RKO (cell line): ENCODE measurements at regions not wholly inside any gene's neighbourhood (a gene's known extent, or its start where the extent isn't known, plus 50 kb on each side); places are given as distances from the start of the nearest gene placed in this dataset.

Source experiments
- DNase-seq: peaks from one replicate; pipeline ENCODE4 v3.0.0-alpha.2; 2016; ENCODE audit warnings: low spot score

DNA sequence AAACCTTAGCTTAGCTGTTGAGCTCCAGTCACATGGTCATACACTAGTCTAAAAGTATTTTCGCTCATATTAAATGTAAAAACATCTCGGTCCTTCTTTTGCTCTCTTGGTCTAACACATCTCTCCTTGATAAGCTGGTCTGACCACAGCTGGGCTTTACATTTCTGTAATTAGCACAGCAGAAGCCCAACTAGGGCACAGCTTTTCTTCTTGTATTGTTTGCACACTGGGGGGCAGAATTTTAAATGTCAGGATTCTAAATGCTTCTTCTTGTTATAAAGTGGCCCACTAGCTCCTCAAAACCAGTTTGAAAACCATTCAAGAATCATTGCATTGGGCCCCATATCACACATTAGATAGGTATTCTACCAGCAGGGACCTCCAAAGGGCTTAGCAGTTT, 289.1 kb upstream of the PKN2 start:
- no peak for DNase-seq

DNA sequence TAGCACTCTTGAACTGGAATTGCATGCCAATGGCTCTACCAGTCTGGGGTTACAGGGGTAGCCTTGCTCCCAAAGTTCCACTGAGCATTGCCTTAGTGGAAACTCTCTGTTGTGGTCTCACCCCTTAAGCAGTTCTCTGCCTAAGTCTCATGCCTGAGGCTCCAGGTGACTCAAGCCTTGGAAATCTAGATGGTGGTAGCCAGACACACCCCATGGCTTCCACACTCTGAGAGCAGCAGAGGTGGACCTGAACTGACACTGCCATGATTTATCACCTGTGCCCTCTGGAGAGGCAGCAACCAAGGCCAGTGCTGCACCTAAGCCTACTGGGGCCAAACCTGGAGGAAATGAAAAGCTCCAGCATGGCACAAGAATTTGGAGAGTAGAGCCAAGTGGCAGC, 285.7 kb upstream of the PKN2 start:
- DNase-seq, result no peak

DNA sequence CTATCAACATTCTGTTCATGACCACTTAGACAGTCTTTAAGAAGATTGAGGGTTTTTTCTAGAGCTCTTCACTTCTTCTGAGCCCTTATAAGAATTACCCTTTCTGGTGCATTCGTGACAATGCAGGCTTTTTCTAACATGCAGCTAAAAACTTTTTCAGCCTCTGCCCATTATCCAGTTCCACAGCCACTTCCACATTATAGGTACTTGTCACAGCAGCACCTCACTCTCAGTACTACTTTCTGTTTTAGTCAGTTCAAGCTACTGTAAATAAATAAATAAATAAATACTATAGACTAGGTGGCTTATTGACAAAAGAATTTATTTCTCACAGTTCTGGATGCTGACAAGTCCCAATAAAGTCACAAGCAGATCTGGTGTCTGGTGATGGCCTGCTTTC, 284.4 kb upstream of the PKN2 start:
- no peak for DNase-seq

DNA sequence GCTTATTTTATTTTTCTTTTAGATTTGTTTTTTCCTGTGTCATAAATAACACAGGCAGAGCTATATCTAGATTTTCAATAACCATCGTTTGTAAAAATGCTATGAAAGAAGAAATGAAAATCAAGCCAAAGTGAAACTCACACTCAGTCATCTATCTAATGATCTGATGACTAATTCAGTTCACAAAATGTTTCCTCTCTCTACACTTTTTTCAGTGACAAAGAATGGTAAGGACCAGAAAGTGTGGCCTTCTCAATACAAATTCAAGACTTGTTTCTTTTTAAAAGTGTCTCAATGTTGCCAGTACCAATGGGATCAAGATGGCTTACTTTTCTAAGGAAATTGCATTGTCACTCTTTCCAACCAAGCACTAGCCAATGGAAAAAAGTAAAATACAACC, 282.8 kb upstream of the PKN2 start:
- no peak for DNase-seq

DNA sequence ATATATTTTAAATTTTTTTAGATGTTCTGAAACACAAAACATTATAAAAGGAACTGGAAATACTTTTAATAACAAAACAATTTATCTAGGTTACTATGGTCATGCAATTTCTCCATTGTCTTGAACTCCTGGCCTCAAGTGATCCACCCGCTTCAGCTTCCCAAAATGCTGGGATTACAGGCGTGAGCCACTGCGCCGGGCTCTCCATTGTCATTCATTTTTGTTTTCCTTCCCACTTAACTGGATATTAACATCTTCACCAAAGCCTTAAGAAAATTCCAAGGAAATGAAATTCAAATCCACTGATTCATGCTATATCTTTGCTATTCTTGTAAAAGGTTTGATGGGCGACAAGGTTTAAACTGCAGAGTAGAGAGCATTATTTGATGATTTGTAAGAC, 279.5 kb upstream of the PKN2 start:
- no peak for DNase-seq

DNA sequence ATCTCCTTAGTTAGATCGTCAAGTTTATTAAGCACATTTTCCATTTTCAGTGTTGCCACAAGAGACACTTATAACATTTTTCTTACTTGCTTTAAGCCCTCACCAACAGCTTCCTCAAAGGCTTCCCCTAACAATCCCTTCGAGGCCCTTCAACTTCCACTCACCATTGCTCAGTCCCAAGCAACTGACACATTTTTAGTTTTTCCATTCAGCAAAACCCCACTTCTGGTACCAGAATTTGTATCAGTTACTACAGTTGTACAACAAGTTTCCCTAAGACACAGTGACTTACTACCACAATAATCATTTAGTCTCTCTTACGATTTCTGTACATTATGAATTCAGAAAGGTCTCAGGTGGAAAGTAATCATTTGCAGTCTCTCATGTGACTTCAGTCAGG, 276.8 kb upstream of the PKN2 start:
- DNase-seq, result no peak

DNA sequence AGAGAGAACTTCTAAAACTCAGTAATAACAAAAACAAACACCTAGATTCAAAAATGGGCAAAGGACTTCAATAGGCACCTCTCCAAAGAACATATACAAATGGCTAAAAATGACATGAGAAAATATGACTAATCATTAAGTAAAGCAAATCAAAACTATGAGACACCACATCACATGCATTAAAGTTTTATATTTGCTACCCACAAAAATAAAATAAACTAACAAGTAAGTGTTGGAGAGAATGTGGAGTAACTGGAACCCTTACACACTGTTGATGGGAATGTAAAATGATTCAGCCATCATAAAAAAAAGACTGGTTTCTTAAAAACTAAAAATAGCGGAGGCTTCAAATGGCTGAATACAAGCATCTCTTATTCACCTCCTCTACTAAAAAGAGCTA, 262.1 kb upstream of the PKN2 start:
- DNase-seq, result no peak

DNA sequence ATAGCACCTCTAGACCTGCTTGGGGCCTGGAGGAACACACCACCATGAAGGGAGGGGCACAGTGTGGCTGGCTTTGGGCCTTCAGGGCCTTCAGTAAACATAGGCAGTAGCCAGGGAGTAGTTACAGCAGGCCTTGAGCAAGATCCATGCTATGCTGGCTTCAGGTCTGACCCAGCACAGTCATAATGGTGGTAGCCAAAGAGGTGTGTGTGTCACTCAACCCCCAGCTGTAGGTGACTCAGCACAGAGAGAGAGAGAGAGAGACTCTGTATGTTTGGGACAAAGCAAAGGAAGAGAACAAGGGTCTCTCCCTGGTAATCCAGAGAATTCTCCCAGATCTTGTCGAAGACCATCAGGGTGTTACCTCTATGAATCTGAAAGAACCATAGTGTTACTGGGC, 250.5 kb upstream of the PKN2 start:
- peak; percentile 11 for DNase-seq

DNA sequence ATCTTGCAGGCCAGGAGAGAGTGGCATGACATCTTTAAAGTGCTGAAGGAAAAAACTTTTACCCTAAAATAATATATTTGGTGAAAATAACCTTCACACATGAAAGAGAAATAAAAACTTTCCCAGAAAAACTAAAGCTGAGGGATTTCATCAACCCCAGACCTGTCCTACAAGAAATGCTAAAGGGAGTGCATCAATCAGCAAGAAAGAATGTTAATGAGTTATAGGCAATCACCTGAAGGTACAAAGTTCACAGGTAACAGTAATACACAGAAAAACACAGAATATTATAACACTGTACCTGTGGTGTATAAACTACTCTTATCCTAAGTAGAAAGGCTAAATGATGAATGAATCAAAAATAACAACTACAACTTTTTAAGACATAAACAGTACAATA, 249.2 kb upstream of the PKN2 start:
- DNase-seq, result no peak

DNA sequence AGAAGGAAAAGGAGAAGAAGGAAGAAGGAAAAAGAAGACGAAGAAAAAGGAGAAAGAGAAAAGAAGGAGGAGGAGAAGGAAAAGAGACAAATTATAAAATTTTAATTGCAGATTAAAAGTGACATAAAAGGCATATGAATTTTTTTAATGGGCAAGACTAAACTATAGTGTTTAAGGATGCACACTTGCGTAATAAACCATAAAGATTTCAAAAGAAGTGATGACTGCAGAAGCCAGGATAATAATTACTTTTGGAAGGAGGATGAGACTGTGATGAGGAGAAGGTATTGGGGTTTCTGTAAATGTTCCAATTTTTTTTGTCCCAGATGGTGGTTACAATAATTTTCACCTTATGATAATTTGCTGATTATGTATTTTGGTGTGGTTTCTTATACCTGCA, 243.1 kb upstream of the PKN2 start:
- DNase-seq, result no peak

DNA sequence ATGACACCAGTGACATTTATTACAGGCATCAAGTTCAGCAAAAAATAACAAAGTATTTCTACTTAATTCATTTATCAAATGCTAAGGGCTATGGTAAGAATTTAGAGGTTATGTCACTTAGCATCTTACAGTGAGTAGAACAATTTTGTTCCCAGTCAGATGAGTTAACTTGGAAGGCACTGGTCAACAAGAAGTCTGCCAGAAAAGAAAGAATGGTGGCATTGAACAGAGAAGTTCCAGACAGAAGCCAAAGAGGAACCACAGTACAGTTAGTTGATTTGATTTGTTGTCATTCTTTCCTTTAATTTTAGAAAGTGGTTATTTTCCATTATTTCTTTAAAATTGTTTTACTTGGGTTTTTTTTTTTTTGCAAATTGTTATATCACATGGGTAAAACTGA, 232.2 kb upstream of the PKN2 start:
- no peak for DNase-seq

DNA sequence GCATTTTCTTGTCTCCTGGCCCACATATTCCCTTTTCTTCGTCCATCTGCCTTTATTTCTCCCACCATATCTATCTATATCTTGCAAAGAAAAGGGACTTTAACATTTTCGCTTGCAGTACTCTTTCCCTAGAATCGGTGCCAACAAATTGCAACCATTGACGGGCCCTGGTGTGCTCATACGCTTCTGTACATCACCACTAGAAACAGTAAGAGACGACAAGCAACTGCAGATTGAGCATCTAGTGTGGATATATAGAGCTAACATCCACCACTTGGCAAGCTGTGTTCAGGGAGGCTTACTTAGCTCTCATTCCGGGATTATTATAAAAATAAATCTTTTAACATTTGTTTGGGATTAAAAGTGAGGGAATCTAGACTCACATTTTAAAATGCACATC, 230.8 kb upstream of the PKN2 start:
- no peak for DNase-seq

DNA sequence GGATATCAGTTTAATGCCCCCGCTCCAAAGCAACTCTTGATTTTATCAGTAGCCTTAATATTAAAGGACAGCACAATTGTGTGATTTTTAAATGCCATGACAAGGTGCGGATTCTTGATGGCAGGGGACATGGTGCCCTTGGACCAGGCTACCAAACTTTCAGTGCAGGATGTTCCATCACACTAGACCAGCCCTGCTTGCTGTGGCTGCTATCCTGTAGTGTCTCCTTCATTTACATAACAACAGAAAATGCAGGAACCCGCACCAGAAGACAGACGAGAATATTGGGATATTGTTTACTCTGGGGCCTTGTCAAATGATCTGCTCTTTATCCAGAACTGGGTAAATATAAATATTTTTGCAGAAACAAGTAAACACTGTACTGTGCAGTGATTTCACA, 229.3 kb upstream of the PKN2 start:
- no peak for DNase-seq

DNA sequence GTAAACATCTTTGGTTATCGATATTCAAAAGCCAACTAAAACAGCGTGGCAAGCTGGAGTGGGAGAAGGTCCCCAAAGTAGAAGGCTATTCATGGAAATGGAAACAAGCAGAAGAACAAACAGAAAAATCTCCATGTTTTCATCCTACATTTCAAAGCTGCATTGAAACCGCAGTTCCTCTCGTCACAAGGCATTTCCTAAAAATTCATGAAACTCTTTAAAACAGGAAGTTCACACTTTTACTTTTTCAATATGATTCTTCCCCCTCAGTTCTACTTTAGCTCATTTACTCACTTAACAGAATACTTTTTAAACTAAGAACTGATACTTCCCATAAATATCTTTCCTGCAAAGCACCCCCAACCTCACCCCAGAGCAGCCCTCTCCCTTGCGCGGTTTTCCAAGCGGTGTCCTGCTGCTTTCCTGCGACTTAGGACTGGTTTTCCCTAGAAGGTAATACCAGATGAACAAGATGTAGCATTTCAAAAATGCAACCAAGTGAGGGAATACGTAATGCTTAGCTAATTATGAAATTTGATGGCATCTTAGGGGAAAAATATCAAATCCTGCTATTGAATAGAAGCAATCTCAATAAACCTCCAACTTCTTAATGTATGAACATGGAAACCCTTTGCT, 228.3 kb upstream of the PKN2 start:
- no peak for DNase-seq

DNA sequence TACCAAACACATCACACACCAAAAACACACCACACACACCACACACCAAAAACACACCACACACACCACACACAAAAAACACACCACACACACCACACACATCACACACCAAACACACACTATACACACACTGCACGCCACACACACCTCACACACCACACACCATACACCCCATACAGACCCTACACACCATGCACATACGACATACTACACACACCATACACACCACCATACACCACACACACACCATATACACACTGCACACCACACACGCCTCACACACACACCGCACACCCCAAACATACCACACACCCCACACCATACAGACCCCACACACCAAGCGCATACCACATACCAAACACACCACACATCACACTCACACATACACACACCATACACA, 226.9 kb upstream of the PKN2 start:
- no peak for DNase-seq

DNA sequence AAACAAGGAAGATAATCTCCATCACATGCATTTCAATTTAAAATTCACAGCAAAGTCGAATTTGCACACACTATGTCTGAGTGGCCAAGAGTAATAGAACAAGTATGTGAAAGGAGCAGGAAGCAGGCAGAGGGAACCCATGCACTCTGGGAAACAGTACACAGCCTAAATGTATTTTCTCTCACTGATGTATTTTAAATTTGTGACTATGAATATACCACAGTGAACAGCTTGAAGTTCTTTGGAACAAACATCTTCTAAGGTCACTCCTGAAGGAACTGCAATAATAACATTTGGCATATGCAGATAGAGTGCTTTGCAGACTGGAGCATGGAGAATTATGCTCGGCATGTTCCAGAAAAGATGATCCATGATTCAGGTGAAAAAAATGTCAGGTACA, 223.1 kb upstream of the PKN2 start:
- no peak for DNase-seq

DNA sequence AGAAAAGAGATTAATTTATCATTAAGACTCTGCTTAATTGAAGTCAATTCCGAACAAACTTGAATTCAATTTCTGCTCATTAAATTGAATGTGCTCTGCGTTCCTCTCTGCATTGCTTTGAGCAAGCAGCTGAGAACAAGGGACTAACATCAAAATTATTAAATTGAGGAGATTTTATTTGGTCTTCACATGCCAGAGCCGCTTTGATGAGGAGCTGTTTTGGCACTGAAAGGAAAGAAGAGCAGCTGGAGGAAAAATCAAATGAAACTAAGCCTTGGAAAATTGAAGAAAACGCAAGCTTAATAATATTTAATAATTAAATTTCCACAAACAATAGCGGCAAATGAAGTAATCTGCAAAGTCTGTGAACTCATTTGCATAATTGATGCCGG, 222.0 kb upstream of the PKN2 start:
- no peak for DNase-seq

DNA sequence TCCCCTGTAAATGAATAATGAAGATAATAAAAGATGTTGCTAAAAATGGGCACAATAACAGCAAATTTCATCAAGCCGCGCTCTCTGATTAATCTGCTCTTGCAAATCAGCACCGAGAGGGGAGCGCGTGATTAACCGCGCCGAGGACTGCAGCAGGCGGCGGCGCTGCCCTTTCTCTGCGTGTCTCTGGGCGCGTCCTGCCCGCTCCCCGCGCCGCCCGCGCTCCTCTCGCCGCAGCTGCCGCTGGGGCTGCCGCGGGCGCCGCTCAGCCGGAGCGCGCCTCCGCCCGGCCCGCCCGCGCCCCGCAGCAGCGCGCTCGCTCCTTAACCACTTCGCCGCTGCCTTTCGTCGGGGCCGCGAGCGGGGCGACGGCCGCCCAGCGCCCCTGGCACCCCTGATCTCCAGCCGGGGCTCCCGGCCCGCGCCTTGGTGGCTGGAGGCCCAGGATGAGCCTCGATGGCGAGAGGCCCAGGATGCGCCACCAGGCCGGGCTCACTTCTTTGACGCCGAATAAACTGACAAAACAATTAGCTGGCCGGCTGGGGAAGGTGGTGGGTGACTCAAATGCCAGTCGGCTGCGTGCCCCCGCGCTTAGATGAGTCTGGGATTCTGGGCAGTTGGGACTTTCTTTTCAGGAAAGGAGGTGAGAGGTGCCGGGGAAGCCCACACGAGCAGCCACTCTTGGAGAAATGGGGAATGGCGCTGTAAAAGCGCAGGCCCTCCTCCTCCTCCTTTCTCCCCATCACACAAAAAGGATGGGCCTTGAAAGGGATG, 221.4 kb upstream of the PKN2 start:
- DNase-seq, result peak; percentile 25

DNA sequence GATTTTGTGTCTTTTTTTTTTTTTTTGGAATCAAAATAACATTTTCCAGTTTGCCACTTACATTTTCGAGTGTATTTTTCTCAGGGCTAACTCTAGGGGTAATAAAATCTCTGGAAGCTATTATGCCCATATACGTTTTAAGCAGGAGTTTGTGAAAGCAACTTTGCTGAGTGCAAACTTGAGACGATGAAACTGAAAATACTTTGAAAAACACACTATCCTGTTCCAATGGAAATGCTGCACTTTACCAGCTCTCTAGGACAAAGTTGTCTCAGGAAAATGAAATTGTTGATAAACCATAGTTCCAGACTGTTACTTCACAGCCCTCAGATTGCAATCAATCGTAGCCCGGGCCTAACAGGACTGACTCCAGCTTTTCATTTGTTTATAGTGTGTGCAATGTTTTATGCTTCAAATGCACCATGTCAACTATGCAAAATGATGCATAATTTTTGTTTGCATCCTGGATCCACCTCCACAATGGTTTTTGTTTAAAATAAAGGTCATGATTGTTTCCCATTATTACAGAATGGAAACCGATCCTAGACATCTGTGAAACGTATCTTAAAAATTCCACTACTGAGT, 220.6 kb upstream of the PKN2 start:
- DNase-seq, result no peak

DNA sequence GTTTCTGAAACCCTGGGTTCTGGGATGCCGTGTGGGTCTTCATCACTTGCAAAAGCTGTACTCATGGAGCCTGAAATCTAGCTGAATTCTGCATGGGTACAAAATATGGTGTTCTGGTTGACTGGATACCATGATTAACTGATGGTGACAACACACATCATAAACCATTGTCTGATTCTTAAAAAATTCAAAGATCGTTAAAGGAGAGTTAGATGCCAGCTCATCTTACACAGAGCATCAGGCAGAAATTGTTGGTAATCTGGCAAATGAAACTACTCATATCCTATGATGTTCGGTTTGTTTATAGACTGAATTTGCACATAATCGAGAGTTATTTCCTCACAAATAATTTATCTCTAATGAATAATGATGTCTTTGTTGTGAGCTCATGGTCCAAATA, 218.1 kb upstream of the PKN2 start:
- DNase-seq, result no peak

DNA sequence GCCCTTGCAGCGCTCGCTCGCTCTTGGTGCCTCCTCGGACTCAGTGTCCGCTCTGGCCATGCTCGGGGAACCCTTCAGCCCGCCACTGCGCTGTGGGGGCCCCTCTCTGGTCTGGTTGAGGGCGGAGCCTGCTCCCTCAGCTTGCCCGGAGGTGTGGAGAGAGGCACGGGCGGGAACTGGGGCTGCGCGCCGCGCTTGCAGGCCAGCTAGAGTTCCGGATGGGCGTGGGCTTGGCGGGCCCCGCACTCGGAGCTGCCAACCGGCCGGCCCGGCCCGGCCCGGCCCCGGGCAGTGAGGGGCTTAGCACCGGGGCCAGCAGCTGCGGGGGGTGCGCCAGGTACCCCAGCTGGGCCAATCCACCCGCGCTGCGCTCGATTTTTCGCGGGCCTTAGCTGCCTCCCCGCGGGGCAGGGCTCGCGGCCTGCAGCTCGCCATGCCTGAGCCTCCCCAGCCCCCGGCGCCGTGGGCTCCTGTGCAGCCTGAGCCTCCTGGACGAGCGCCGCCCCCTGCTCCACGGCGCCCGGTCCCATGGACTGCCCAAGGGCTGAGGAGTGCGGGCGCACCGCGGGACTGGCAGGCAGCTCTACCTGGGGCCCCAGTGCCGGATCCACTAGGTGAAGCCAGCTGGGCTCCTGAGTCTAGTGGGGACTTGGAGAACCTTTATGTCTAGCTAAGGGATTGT, 217.0 kb upstream of the PKN2 start:
- no peak for DNase-seq

DNA sequence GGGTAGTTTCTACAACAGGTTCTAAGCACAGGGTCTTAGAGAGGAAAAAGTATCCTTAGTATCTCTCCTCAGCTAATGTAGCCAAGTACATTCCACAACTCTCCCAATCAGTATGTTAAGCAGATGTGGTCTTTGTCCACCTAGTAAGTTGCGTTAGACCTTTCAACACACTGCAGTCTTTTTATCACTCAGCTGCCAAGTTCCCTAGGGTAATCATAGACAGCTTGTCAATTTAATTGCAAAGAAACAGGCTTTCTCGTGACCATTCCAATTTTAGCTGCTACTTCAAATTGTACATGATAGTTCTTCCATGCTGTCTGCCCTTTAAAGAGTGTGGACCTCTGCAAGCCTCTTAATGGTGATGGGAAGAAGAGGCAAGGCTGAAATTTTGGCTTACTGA, 211.8 kb upstream of the PKN2 start:
- no peak for DNase-seq

DNA sequence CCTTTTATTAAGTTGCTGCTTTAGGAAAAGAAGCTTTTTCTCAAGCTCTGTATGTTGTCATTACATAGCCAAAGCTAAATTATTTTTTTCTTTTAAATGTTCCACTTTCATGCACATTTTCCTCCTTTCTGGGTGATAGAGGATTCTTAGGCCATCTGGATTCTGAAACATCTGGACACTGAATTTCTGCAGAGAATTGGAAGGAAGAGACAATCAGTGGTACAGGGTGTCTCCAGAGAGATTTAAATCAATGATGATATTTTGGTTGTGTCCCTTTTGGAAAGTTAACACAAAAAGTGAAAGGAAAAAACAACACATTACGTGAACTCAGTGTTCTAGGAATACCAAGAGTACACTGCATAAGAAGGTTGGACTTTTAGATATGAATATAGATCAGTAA, 211.4 kb upstream of the PKN2 start:
- DNase-seq, result no peak
